HAP-1 (cell line): ENCODE measurements at regions not wholly inside any gene's neighbourhood (a gene's known extent, or its start where the extent isn't known, plus 50 kb on each side); places are given as distances from the start of the nearest gene placed in this dataset.

Experiments
- DNase-seq, 2 experiments: peaks; one replicate each; pipeline ENCODE4 v3.0.0-alpha.2; 2016 to 2020; ENCODE audit warnings: low spot score in 2 of 2
- H3K27me3 ChIP-seq: fragments of 250-450 bp; sonication (Bioruptor Pico); 2 replicates; pipeline ENCODE4 v1.5.1; 2020; ENCODE audit warnings: low read depth, mild to moderate bottlenecking, moderate library complexity
- H3K36me3 ChIP-seq: fragments of 250-450 bp; sonication (Bioruptor Pico); replicated peaks from 2 replicates; pipeline ENCODE4 v1.5.1; 2020; ENCODE audit warnings: mild to moderate bottlenecking
- H3K4me1 ChIP-seq: fragments of 250-450 bp; sonication (Bioruptor Pico); 2 replicates; pipeline ENCODE4 v1.5.1; 2020; ENCODE audit warnings: mild to moderate bottlenecking
- H3K4me3 ChIP-seq: fragments of 250-450 bp; sonication (Bioruptor Pico); 2 replicates; pipeline ENCODE4 v1.5.1; 2020; ENCODE audit warnings: mild to moderate bottlenecking, moderate library complexity
- H3K9me3 ChIP-seq: fragments of 250-450 bp; sonication (Bioruptor Pico); 2 replicates; pipeline ENCODE4 v1.5.1; 2020; ENCODE audit warnings: mild to moderate bottlenecking, moderate library complexity
- in situ Hi-C: fragments of 300-500 bp; cut with MboI; formaldehyde crosslinking; loops from 3 replicates; pipeline ENCODE4 v1.14.3; 2020; ENCODE audit warnings: low sequenced_read_pairs, inconsistent platforms, mixed read lengths

DNA sequence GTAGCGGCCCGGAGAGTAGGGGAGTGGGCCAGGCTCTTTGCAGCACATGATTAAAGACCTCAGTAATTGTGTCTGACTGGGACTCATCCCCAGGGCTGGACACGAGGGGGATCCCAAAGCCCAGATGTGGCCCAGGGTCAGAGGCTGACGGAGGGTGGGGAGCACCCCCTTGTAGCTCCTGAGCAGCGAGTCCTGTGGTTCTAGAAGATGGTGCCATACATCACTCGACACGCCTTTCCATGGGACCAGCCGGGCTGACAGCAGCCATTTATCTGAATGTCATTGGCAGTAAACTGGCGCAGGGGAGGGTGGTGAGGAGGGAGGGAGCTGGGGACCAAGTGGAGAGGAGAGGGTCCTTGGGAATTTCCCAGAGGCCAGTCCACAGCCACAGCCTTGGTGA lies 65.1 kb upstream of the FAM222A start:
- in situ Hi-C loops, result no loop called here
- Histone ChIP-seq H3K4me3 (no peak overlapping the region), H3K27me3 (peaks cover 21% of the 10 kb centered on the region), H3K9me3 (no peaks in the 10 kb centered on the region; the same call in 1 of the 2 replicates), H3K4me1 (peaks cover 4% of the 10 kb centered on the region), H3K36me3 (no peaks in the 10 kb centered on the region)
- no peak for DNase-seq

DNA sequence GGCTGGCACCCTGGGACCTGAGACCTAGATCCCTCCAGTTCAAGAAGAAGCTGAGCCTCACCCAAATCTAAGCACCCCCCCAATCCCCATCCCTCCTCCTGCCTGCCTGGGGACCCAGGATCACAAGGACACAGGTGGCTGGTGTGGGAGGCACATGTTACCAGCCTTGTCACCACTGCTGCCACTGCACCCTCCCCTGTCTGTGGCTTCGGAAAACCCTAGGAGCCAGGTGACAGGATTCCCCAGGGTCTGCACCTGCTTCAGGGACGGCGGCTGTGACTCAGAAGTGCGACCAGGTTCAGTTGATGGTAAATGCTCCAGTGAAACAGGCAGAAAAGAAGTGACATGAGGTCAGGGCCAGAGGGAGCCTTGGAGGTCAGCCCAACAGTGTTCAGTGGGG lies 62.8 kb upstream of the FAM222A start:
- H3K4me1 ChIP-seq, result peaks cover 4% of the 10 kb centered on the region

DNA sequence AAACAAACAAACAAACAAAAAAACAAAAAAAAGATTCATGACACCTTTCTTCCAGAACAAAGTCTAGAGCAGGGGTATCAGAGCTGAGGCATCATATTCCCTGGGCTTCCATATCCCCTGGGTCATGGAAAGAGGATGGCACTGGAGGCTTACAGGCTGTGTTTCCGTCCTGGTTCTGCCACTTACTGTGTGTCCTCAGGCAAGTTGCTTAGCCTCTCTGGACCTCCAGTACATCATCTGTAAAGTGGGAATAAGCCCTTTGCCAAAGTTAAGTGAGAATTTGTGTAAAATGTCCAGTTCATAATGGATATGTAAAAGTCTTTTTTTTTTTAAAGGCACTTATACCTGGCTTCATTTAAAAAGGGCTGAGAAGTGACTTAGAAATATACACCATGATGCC lies 62.0 kb upstream of the FAM222A start:
- Histone ChIP-seq H3K4me3 (no peak overlapping the region), H3K4me1 (peaks cover 4% of the 10 kb centered on the region), H3K9me3 (no peaks in the 10 kb centered on the region; the same call in 1 of the 2 replicates), H3K36me3 (no peaks in the 10 kb centered on the region), H3K27me3 (peaks cover 18% of the 10 kb centered on the region)
- in situ Hi-C loops, result no loop called here
- no peak for DNase-seq

More for the DNA sequence above, 62.8 kb upstream of the FAM222A start:
- Histone ChIP-seq H3K9me3 (no peaks in the 10 kb centered on the region; the same call in 1 of the 2 replicates), H3K4me3 (no peak overlapping the region), H3K36me3 (no peaks in the 10 kb centered on the region), H3K27me3 (peaks cover 19% of the 10 kb centered on the region)
- DNase-seq, result no peak
- in situ Hi-C loops, result no loop called here

DNA sequence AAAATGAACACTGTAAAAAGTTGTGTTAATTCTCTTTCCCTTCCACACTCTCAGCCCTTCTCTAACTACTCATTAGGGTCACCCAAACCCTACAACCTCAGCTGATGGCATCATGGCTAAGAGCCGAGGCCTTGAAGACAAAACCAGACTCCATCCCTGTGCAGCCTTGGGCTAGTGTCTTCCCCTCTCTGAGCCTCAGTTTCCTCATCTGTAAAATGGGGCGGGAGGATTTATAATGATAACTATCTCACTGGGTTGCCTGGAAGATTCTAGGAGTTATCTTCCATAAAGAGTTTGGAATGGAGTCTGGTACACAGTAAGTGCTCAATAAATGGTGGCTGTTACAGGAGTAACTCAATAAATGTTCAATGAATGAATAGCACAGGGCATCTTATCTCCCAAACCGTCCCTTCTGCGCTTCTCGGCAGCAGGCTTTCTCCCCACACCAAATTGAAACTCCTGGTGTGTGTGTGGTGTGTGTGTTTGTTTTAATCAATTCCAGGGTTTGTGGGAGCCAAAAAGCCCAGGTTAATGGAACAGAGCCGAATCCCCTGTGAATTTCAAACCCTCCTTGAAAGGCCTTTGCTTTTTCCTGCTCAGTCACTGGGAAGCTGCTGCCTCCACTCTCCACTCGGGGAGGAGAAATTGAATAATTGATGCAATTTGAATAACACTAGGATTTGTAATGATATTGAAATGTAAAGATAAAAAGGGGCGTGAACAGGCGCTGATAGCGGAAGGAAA lies 61.2 kb upstream of the FAM222A start:
- H3K27me3 ChIP-seq, result peaks cover 18% of the 10 kb centered on the region
- no peak overlapping the region for H3K4me3 ChIP-seq
- in situ Hi-C loops, result no loop called here
- H3K4me1 ChIP-seq, result peaks cover 4% of the 10 kb centered on the region
- DNase-seq, result peak in 1 of 2 experiments; percentile 38
- H3K9me3 ChIP-seq, result no peaks in the 10 kb centered on the region; the same call in 1 of the 2 replicates
- H3K36me3 ChIP-seq, result no peaks in the 10 kb centered on the region

DNA sequence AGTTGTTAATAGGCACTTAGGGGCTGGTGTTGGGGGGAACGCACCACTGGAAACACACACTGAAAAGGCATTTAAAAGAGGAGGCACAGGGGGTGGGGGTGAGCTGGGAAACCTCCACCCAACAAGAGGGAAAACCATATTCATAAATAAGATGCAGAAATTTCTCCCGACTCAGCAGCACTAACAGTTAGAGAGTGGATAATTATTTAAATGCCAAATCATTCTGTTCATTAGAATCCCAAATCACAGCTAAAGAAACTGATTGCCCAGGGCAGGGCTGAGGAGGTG lies 60.7 kb upstream of the FAM222A start:
- H3K9me3 ChIP-seq, result no peaks in the 10 kb centered on the region; the same call in 1 of the 2 replicates
- in situ Hi-C loops, result no loop called here

DNA sequence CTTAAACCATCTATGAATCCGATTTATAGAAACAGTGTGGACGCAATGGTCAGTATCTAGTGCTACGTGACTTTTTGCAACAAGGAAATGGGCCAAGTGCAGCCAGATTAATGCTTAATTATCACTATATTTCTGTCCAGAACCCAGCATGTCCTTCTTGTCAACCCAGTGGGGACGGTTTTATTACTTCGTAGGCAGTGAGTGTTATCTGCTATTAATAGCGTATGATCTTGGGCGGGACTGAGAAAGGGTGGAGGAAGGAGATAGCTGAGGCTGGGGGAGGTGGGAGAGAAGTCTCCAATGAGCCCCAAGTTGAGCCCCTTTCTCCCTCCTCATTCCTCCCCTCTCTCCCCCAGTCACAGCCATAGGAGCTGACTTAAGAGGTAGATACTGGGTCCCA lies 59.7 kb upstream of the FAM222A start:
- peaks cover 18% of the 10 kb centered on the region for H3K27me3 ChIP-seq
- H3K4me3 ChIP-seq, result no peak overlapping the region
- DNase-seq, result no peak
- in situ Hi-C loops, result no loop called here
- H3K4me1 ChIP-seq, result peaks cover 4% of the 10 kb centered on the region
- H3K9me3 ChIP-seq, result no peaks in the 10 kb centered on the region; the same call in 1 of the 2 replicates
- H3K36me3 ChIP-seq, result no peaks in the 10 kb centered on the region

More for the DNA sequence above, 60.7 kb upstream of the FAM222A start:
- Histone ChIP-seq H3K36me3 (no peaks in the 10 kb centered on the region), H3K4me1 (peaks cover 4% of the 10 kb centered on the region), H3K27me3 (peaks cover 18% of the 10 kb centered on the region), H3K4me3 (no peak overlapping the region)
- no peak for DNase-seq

DNA sequence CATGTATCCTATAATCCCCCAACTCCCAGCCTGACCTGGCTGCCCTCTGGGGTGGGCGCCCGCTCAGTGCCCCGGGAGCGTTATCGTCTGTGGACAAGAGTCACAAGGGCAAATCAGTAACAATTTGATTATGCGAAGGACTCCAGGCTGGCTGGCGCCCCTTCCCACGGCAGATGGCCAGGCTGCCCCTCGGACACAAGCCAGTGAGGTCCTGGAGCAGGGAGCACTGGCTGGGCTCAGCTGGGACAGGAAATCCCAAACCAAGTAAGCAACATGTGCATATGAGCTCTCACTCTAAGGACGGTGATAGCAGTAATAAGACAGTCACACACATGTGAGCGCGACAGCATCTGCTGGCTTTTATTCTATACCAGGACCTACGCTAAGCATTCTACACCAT lies 59.3 kb upstream of the FAM222A start:
- H3K27me3 ChIP-seq, result peaks cover 18% of the 10 kb centered on the region
- no peak overlapping the region for H3K4me3 ChIP-seq
- peaks cover 4% of the 10 kb centered on the region for H3K4me1 ChIP-seq
- H3K36me3 ChIP-seq, result no peaks in the 10 kb centered on the region
- no peak for DNase-seq
- in situ Hi-C loops, result no loop called here
- no peaks in the 10 kb centered on the region; the same call in 1 of the 2 replicates for H3K9me3 ChIP-seq

DNA sequence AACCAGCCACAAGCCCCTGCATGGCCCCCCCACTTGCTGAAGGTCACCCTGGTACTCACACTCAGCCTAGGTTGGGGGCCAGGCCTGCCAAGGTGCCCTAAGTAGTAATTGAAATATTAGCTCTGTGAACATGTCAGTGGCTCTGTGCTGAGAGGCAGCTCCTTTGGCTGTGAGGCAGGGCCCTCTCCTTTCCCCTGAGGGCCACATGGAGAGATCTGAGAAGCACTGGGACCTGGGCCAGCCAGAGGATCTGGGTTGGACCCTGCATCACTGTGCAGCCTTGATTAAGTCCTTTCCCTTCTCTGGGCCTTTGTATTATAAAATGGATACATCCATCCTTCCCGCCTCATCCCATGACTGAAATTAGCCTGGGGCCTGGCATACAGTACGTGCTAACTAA lies 58.0 kb upstream of the FAM222A start:
- peaks cover 18% of the 10 kb centered on the region for H3K27me3 ChIP-seq
- in situ Hi-C loops, result no loop called here
- no peaks in the 10 kb centered on the region for H3K36me3 ChIP-seq

DNA sequence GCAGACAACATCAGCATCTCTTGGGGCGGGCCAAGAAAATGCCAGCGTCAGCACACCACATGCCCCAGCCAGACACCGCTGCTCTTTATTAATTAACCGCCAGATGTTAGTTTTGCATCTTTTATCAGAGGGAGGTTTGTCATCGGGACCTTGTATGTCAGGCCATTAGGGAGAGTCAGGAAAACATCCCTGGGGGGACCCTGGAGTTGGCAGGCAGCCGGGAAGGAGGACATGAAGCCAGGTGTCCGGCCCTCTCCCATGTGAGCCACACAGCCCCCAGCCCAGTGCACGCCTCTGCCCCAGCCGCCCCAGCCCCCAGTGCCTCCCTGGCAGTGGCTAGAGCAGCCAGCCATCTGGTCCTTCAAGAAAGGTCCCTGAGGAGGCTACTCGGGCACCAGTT lies 56.9 kb upstream of the FAM222A start:
- in situ Hi-C loops, result no loop called here
- Histone ChIP-seq H3K36me3 (no peaks in the 10 kb centered on the region), H3K4me3 (no peak overlapping the region), H3K27me3 (peaks cover 18% of the 10 kb centered on the region), H3K9me3 (no peaks in the 10 kb centered on the region; the same call in 1 of the 2 replicates), H3K4me1 (peaks cover 4% of the 10 kb centered on the region)
- no peak for DNase-seq

More for the DNA sequence above, 58.0 kb upstream of the FAM222A start:
- DNase-seq, result no peak
- no peaks in the 10 kb centered on the region; the same call in 1 of the 2 replicates for H3K9me3 ChIP-seq
- H3K4me3 ChIP-seq, result no peak overlapping the region
- H3K4me1 ChIP-seq, result peaks cover 4% of the 10 kb centered on the region

DNA sequence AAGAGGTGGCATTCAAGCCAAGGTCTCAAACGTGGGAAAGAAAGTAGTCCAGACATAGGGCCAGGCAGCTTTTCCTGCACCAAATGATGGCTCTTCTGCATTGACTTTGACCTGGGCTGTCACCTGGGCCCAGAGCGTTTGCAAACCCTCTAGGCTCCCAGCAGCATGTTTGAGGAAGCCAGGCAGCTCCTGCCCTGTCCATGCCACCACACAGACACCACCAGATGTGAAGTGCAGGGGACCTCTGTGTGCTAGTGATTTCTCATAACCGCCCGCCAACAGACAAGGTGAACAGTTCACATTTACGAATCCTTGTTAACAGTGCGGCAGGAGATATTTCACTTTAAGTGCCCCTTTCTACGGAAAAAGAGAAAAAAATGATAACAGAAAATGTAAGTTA lies 49.8 kb upstream of the FAM222A start:
- DNase-seq, result no peak
- H3K9me3 ChIP-seq, result no peaks in the 10 kb centered on the region
- H3K4me1 ChIP-seq, result no peaks in the 10 kb centered on the region
- in situ Hi-C loops, result no loop called here
- no peaks in the 10 kb centered on the region; the same call in 1 of the 2 replicates for H3K27me3 ChIP-seq
- no peak overlapping the region for H3K4me3 ChIP-seq
- H3K36me3 ChIP-seq, result no peaks in the 10 kb centered on the region
